HG03521 (cell line): ENCODE measurements at regions not wholly inside any gene's neighbourhood (a gene's known extent, or its start where the extent isn't known, plus 50 kb on each side); places are given as distances from the start of the nearest gene placed in this dataset.

Experiments
- ATAC-seq: cut with Tn5 transposase; IDR thresholded peaks from one replicate; pipeline ENCODE4 v1.9.1; 2021; ENCODE audit warnings: mild to moderate bottlenecking, moderate library complexity; ENCODE audit not compliant: unreplicated experiment

DNA sequence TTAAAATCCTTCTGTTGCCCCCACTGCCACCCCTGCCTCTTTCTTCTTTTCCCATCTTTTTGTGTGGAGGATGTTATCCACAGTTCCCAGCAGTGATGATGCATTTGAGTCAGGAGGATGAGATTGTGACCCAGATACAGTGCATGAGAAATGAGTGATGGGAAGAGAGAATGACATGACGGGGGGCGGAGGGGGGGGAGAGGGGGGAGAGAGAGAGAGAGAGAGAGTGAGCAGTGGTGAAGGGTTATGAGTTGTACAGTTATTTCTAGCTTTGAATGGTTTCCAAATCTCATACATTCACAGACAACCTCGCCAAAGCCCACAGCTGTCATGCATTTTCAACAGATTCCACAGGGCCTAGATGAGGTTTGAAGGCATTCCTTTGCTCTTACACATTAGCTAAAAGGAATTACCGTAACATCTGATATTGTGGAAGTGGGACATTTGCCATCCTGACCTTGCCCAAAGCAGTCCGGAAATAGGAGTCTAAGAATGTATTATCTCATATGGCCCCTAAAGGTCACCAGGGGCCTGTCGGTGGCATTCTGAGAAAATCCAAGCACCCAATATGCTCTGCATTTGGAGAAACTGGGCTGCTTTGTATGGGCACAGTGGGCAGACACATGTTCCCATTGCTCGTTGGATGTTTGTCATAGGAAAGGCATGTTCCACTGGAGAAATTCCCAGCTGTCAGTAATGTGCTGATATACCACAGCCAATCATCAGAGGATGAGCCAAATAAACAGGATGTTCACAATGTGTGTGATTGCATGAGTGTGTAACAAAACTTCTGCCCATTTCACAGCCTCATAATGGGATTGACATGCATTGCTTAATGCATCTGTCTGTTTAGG is 435.8 kb downstream of the SPRY1 start:
- ATAC-seq, result no peak

DNA sequence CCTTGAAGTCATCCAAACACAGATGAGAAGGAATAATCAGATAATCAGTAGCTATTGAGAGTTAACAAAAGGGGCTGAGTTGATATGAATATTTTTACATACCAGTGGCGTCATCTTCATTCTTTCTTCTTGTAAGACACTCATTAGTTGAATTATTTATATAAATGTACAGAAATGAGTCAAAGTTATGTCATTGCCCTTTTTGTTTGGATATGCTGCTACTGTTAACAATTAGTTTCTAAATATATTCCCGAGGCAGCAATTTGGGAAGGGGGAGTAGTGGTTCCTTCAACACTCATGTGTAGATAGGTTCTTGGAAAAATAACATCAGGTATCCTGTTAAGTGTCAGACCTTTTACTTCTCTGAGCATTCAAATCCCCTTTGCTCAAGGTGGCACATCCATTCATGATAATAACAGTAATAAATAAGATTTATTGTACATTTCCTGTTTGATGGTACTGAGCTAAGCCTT is 436.6 kb downstream of the SPRY1 start:
- ATAC-seq, result no peak

DNA sequence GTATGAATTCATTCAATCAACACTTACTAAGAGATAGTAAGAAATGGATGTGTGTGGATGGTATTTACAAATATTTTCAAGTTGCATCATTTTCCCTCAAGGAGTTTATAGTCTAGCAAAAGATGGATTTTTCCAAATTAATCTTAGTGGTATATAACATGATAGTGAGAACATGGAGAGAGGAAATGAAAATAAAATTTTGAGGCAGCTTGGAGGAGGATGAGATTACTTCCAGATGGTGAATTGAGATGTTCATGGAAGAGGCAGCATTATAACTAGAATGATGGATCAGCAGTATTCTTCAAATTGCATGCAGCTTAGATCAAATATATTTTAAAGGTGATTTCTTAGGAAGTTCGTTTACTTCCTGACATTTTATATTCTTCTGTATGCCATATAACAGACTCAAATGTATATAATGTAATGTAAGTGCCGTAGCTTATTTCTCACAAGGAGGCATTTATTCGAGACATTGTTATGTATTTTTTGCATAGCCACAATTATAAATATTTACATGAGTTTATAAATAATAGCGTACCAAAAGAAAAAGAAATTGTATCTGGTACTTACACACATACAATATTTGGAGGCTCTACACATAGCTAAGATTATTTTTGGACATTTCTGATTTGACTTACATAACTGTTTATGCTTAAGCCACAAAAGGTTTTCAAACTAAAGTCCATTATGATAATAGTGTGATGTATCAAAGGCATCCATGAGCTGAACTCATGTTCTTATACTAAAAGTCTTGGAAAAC is 439.4 kb downstream of the SPRY1 start:
- no peak for ATAC-seq

DNA sequence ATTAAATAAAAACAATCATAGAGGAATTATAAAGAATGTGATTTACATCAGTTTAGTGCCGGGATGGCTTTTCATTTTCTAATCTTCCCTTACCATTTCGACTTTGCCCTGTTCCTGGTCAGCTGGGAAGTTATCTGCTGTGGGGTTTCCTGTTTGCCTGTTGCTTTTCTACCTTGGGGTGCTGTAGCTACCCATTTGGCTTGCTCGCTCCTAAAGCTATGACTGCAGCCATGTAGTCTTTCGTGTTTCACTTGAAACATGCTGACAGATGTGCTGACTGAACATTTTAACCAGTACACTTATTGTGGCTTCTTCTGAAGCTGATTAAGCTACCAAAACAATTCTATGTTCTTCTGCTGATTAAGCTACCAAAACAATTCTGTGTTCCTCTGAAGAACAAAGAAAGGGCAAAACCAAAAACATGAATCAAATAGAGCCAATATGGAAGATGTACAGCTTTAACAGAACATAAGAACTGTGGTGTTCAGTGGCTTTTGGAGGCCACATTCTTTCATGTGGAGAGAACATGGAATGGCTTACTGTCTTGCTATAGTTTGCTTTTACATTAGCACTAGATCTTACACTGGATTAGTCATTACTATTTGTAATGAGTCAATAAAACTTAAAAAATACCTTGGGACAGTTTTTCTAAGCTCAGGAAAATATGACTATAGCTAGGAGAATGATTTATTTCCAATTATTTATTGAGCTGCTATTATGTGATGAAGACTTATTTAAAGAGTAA is 440.4 kb downstream of the SPRY1 start:
- no peak for ATAC-seq

DNA sequence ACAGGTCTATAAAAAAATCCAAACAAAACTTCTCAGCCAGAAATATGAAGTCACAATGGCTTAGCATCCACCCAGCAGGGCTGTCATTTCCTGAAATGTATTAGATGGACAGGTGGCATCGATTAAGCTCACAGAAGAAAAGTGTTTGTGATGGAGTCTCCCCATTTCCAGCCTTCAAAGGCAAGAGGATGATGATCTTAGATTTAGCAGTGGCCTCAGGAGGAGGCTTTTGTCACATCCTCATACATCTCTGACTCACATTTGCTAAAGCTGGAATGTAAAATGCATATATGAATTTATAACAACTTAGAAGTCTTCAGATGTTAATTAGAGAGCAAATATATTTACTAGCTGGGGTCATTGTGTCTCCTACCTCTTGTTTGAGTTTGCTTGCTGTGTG is 441.9 kb downstream of the SPRY1 start:
- no peak for ATAC-seq

DNA sequence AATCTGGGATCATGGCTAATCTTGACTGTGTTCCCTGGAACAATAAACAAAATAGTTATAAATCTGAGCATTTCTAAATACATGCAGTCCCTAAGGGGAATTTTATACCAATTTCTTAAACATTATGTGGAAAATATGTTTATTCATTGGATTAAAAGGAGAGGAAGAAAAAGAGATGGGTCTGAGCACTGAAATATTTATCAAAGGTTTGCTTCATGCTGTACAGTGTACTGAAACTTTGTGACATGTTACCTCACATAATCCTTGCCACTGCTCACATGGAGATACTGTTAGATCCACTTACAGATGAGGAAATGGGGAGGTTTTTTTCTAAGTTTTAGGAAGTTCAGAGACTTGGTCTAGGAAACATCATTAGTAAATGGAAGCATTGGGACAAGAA is 443.6 kb downstream of the SPRY1 start:
- ATAC-seq, result no peak

DNA sequence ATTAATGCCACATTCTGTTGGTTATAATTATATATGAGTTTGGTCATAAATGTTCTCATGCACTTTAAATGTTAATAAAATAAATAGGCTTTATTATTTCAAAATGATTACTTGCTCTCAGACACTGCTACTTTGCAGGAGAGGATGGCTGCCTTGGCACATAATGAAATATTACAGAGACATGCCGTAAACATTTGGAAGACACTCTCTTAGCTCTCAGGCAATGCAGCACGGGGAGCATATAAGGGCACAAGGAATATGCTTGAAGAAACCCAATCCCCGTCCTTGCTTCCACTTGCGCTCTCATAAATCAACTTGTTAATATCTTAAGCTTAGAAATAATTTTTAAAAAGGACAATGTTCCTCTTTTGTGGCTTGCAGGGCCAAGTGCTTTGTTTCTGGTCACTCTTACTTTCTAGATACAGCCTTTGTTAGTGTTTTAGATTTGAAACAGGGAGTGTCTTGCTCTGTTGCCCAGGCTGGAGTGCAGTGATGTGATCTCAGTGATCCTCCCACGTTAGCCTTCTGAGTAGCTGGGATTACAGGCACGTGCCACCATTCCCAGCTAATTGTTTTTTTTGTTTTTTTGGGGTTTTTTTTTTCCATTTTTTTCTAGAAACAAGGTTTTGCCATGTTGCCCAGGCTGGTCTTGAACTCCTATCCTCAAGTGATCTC is 445.0 kb downstream of the SPRY1 start:
- no peak for ATAC-seq

DNA sequence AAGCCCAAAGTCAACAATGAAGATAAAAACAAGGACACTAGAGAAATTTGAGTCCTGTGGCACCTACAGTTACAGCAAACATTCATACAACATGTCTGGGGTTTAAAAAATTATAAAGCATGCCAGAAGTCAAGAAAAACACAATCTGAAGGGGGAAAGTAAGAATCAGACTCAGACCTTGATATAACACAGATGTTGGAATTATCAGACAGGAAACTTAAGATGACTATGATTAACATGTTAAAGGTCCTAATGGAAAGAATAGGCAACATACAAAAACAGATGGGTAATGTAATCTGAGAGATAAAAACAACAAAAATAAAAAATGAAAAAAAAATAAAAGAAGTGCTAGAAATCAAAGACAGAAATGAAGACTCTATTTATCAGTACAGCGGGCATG is 446.5 kb downstream of the SPRY1 start:
- ATAC-seq, result no peak

DNA sequence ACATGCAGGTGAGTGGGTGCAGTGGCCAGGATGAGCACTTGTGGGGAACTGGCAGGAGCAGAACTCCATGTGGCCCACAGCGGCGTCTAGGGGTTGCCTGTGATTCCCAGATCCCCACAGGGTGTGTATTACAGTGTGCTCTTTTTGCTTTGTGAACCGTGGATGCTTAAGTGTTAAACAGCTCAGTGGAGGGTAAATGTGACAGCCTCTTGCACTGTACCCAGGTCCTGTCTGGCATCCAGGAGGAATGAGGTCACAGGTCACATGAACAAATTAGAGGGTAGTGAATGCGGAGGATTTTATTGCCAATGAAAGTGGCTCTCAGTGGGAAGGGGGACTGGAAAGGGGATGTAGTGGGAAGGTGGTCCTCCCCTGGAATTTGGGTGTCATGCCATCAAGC is 447.8 kb downstream of the SPRY1 start:
- no peak for ATAC-seq

DNA sequence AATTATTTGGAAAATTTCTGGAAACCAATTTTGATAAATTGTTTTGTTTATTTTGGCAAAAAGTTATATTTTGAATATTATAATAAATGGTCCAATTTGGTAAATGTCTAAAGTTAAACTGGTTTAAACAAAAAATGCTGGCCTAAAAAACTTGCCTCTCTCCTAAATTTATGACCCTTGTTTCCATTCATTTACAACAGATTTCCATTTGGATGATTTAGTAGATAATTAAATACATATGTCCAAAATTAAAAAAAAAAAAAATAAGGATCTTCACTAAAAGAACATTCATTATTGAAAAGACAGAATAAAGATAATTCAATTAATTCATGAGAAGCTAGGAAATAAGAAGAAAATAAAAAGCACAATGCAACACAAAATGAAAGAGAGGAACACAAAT is 449.5 kb downstream of the SPRY1 start:
- no peak for ATAC-seq

DNA sequence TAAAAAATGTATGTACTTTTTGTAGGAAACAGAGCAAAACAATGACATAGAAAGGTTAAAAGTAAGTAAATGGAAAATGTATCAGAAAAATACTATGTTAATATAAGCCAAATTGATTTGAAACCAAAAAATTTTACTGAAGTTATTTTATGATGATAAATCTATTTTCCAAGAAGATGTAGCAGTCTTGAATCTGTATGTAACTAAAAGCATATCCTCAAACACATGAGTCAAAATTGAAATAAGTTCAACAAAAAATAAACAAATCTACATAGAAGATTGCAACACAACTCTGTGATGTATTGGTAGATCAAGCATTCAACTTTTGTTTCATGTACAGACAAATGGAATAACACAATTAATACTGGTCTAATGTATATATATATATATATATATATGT is 450.0 kb downstream of the SPRY1 start:
- no peak for ATAC-seq

DNA sequence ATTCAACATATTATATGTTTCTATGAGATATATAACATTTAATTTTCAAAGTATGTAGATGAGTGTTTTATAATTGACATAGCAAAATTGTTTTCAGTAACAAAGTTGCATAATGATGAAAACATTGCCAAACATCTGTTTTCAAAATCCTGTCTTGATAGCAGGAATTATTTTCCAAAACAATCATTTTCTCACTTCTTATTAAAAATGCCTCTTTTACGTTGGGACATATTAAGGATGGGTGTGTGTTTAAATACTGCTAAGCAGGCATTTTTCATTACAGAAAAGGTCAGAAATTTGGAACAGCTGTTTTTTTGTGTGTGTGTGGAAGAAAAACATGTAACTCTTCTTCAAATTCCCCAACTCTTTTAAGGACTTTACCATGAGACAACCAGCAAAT is 452.0 kb downstream of the SPRY1 start:
- no peak for ATAC-seq

DNA sequence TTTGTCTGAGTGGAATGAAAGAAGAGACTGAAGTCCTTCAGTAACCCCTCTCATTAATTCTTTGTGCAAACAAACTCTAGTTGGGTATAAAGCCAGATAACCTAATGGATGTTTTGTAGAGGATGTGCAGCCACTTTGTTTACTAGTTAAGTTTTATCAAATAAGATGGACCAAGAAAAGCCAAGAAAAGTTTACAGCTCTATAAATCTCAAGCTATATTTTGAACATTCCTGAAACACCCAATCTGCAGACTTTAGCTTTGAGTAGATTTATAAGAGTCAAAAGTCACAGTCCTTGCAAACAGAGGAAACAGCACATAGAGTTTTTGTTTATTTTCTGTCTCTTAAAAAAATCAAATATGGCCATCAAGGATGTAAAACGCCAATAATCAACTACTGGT is 452.9 kb downstream of the SPRY1 start:
- ATAC-seq, result no peak

DNA sequence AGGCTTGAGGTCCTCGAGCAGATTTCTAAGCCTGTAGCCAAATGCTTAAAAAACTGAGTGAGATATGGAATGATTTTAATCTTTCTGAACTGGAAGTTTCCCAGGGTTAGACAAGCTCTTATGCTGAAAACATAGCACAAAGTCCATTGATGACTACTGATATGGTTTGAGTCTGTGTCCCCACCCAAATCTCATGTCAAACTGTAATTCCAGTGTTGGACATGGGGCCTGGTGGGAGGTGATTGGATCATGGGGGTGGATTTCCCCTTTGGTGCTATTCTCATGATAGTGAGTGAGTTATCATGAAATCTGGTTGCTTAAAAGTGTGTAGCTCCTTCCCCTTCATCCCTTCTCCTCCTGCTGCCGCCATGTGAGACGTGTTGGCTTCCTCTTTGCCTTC is 454.9 kb downstream of the SPRY1 start:
- no peak for ATAC-seq

DNA sequence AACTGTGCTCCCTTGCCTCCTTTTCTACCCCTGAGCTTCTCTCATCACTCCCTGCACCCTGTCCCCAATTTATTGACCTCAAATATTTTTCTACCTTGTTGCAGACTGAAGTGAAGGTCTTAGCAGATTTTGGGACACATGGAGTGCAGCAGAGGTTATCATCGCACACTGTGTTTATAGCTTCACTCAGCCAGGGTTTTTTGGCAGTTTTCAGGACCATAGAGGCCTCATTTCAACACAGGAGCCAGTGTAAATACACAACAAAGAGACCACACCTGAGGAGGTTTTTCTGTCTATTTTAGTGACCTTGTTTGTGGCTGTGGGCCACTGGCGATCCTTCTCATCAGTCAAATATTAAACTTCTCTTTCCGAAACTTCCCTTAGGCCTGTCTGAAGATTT is 457.1 kb downstream of the SPRY1 start:
- ATAC-seq, result no peak

DNA sequence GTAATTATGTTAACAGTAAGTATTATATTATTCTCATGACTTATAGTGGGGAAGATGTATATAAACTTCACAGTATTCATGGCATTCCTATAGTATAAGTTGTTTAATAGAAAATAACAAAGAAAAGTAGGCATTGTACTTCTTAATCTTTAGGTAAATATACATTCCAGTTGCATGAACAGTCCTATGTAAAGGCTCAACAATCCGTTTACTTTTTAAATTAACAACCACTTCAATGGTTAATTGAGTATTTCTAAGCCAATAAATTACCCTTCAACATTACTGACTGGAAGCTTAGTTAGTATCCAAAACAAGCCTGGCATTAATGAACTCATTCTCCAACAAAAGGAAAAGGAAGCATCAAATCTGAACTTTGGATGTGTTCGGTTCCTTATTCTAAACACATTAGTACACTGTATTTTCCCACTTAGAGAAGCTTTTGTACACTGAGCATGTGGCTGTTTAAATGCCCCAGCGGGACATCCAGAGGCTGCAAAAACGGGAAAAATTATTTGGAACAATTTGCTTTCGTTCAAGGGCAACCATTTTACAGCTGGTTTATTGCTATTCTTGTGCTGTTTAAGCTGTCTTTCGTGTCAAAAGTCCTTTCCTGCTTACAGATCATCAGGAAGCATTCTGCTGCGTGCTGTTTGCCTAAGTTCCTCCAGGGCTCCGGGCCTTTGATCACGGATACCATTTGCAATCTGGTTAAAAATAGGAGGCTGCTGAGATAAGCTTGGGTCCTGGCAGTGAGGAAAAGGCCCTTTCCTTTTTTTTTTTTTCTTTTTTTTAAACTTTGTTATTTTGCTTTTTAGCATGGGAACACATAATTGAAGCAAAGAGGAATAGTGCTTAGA is 460.3 kb downstream of the SPRY1 start:
- ATAC-seq, result no peak

DNA sequence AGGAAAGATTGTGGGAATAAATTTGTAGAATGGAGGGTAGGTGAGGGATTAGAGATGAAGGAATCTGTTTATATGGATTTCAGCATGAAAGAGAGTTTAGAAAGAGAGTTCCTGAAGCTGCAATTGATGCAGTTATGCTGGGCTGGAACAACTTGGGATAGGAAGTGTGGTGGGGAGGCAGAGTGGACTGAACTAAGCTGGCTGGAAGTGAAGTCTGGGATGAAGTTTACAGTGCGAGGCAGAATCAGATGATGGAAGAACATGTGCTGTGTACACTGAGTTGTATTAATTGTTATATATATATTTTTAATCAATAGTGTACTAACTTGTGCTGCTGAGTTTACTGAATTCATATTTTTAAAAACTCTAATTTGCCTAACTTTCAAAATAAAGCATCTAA is 461.9 kb downstream of the SPRY1 start:
- no peak for ATAC-seq

DNA sequence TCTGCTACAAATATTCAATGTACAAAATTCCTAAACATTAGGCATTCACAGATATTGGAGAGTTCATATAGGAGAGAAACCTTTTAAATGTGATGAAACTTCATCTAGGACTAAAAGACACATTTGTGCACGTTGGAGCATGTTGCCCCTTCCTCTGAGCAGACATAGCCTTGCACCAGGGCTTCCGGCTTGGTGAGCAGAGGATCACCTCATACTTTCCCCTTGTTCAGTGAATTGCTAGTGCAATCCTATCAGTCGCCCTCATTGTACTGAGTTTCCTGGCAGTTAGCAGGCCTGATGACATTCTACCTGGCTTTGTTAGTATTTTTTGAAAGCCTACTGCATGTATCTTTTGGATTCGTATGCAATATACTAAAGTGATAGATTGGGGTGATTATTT is 466.2 kb downstream of the SPRY1 start:
- no peak for ATAC-seq

DNA sequence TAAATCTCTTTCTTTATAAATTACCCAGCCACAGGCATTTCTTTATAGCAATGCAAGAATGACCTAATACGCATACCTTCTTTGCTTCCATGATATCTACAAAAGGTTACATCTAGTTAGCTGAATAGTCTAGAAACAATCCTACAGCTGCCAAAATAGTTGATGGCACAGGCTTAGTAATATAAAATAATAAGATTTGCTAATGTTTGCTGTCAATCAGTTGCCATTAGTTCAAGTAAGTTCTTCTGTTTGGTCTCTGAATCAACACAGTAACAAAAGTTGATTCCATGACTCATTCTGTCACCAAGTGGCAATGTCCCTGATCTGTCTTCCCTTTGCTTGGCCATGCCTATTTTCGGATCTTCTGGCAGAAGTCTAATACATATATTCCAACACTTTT is 470.2 kb downstream of the SPRY1 start:
- no peak for ATAC-seq

DNA sequence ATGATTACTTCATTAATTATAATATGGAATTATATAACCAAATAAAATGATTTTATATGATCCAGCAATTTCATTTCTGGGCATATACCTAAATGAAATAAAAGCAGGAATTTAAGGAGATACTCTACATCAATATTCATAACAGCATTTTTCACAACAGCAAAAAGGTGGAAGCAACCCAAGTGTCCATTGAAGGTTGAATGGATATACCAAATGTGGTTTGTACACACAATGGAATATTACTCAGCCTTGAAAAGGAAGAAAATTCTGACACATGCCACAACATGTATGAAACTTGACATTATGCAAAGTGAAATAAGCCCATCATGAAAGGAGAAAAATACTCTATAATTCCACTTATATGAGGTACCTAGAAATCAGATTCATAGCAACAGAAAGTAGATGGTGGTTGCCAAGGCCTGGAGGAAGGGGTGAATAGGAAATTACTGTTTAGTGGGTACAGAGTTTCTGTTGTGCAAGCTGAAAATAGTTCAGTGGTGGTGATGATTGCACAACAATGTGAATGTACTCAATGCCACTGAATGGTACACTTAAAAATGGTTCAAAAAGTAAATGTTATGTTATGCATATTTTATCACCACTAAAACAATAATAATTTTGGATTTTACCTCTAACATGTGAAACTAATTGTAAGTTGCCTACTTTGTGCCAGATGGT is 471.5 kb downstream of the SPRY1 start:
- ATAC-seq, result no peak
